CD14-positive monocyte (primary cell): ENCODE measurements at regions not wholly inside any gene's neighbourhood (a gene's known extent, or its start where the extent isn't known, plus 50 kb on each side); places are given as distances from the start of the nearest gene placed in this dataset.
"Not testable (repeated sequence)": the region's sequence is repeated elsewhere in the genome, so short reads cannot be mapped to it uniquely, and the experiment has no call there.

ENCODE experiments used
- DNase-seq, 3 donors: peaks; one replicate each; pipeline ENCODE4 v3.0.0-alpha.2; 2011 to 2022
- H2AFZ ChIP-seq: 2 replicates; pipeline ENCODE4 v1.6.0; 2012; ENCODE audit warnings: mild to moderate bottlenecking, low read depth, low read length, inconsistent platforms; ENCODE audit not compliant: insufficient read depth, poor library complexity, severe bottlenecking
- H3K27ac ChIP-seq, 2 donors: 1 replicate in 1 of 2; 2 replicates in 1 of 2; pipeline ENCODE4 v1.5.1; 2012 to 2013; ENCODE audit warnings: low read length in 2 of 2, control low read depth in 1 of 2, inconsistent platforms in 1 of 2, low read depth in 1 of 2, mild to moderate bottlenecking in 1 of 2
- H3K27me3 ChIP-seq, 2 donors: one replicate each; pipeline versions ENCODE4 v1.6.0 to v1.6.1; 2011 to 2013; ENCODE audit warnings: low read length in 2 of 2; ENCODE audit not compliant: control insufficient read depth in 2 of 2, insufficient read depth in 2 of 2
- H3K36me3 ChIP-seq, 2 donors: replicated peaks in 1 of 2; 1 replicate in 1 of 2; 2 replicates in 1 of 2; pipeline versions ENCODE4 v1.5.1 to v1.6.1; 2012 to 2013; ENCODE audit warnings: low read length in 2 of 2, control low read depth in 1 of 2, inconsistent platforms in 1 of 2, mild to moderate bottlenecking in 1 of 2; ENCODE audit not compliant: insufficient read depth in 2 of 2, control insufficient read depth in 1 of 2
- H3K4me1 ChIP-seq, 2 donors: 1 replicate in 1 of 2; 2 replicates in 1 of 2; pipeline versions ENCODE4 v1.5.1 to v1.6.1; 2012 to 2013; ENCODE audit warnings: low read length in 2 of 2, control low read depth in 1 of 2, inconsistent platforms in 1 of 2, mild to moderate bottlenecking in 1 of 2, moderate library complexity in 1 of 2; ENCODE audit not compliant: insufficient read depth in 2 of 2, control insufficient read depth in 1 of 2
- H3K4me2 ChIP-seq: replicated peaks from 2 replicates; pipeline ENCODE3; 2012; ENCODE audit warnings: low read length, moderate library complexity, mild to moderate bottlenecking; ENCODE audit not compliant: poor library complexity, severe bottlenecking; ENCODE audit errors: extremely low read depth
- H3K4me3 ChIP-seq, 3 experiments: fragments of 200-600 bp in 1 of 3; sonication (generic) in 1 of 3; replicated peaks in 1 of 3; 1 replicate in 2 of 3; 2 replicates in 1 of 3; pipeline ENCODE4 v1.5.1; 2011 to 2013; ENCODE audit warnings: low read length in 3 of 3, mild to moderate bottlenecking in 3 of 3, control low read depth in 2 of 3, low read depth in 2 of 3, inconsistent platforms in 1 of 3, moderate library complexity in 1 of 3
- H3K79me2 ChIP-seq: 2 replicates; pipeline ENCODE4 v1.6.0; 2012; ENCODE audit warnings: mild to moderate bottlenecking, control low read depth, inconsistent platforms, low read length, moderate library complexity; ENCODE audit not compliant: insufficient read depth
- H3K9ac ChIP-seq: 2 replicates; pipeline ENCODE4 v1.6.0; 2017; ENCODE audit warnings: low read length, mild to moderate bottlenecking; ENCODE audit not compliant: insufficient read depth, poor library complexity, severe bottlenecking
- H3K9me3 ChIP-seq, 2 donors: replicated peaks in 1 of 2; 1 replicate in 1 of 2; 2 replicates in 1 of 2; pipeline versions ENCODE4 v1.5.1 to v1.6.1; 2012 to 2013; ENCODE audit warnings: low read length in 2 of 2, control low read depth in 1 of 2; ENCODE audit not compliant: control insufficient read depth in 1 of 2, insufficient read depth in 1 of 2
- H4K20me1 ChIP-seq: 2 replicates; pipeline ENCODE4 v1.6.0; 2012; ENCODE audit warnings: mild to moderate bottlenecking, low read length, control low read depth, moderate library complexity; ENCODE audit not compliant: insufficient read depth
- H3K27ac Mint-ChIP-seq, 7 donors: one replicate each; pipeline ENCODE4 v1.8.0; 2020; ENCODE audit warnings: mild to moderate bottlenecking in 7 of 7, mixed read lengths in 7 of 7, moderate library complexity in 6 of 7, inconsistent platforms in 2 of 7
- H3K27me3 Mint-ChIP-seq, 3 donors: one replicate each; pipeline ENCODE4 v1.8.0; 2021 to 2022; ENCODE audit warnings: low read depth in 3 of 3, mild to moderate bottlenecking in 3 of 3, mixed read lengths in 3 of 3, moderate library complexity in 3 of 3, inconsistent platforms in 1 of 3
- H3K36me3 Mint-ChIP-seq, 2 donors: one replicate each; pipeline ENCODE4 v1.8.0; 2020; ENCODE audit warnings: mixed read lengths in 2 of 2, inconsistent platforms in 1 of 2, mild to moderate bottlenecking in 1 of 2
- H3K4me1 Mint-ChIP-seq: one replicate; pipeline ENCODE4 v1.8.0; 2020; ENCODE audit warnings: mild to moderate bottlenecking, mixed read lengths
- H3K4me3 Mint-ChIP-seq, 2 donors: one replicate each; pipeline ENCODE4 v1.8.0; 2020; ENCODE audit warnings: mild to moderate bottlenecking in 2 of 2, mixed read lengths in 2 of 2, moderate library complexity in 1 of 2
- H3K9me3 Mint-ChIP-seq, 7 donors: one replicate each; pipeline ENCODE4 v1.8.0; 2020 to 2022; ENCODE audit warnings: mixed read lengths in 7 of 7, mild to moderate bottlenecking in 6 of 7, moderate library complexity in 6 of 7, inconsistent platforms in 2 of 7
- WGBS: methylation state at CpG from one replicate; pipeline ENCODE4 v1.1.5; 2013; ENCODE audit warnings: missing lambda C conversion rate; ENCODE audit not compliant: insufficient coverage; 5-methylcytosine and 5-hydroxymethylcytosine counted together
- intact Hi-C, 2 donors: fragments of 100-400 bp; cut with micrococcal nuclease; formaldehyde crosslinking; loops; one replicate each; pipeline versions ENCODE4 v1.15.0 to v1.15.1; 2023
- TF ChIP-seq, protein P1 (sequence below): fragments of 200-600 bp; IDR thresholded peaks from one replicate; pipeline ENCODE4 v1.8.0; 2022; ENCODE audit warnings: antibody characterized with exemption, mild to moderate bottlenecking

DNA sequence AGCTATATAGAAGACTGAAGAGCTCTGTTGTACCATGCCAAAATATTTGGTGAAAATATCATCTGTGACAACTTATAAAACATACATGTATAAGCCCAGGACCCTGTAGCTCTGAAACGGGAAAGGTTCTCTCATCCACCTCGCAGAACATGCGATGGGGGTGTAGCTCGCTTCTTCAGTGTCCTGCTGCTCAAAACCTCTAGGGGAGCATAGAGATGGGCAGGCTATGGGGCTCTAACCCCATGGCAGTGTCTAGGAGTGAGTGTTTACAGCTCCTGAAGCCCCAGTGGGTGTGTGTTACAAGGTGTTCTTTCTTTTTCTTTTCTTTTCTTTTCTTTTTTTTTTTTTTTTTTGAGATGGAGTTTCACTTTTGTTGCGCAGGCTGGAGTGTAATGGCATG lies 505.2 kb upstream of the SYNCRIP start:
- no peaks in the 10 kb centered on the region for H3K27me3 Mint-ChIP-seq
- H3K27ac ChIP-seq = no peak overlapping the region
- H3K4me3 Mint-ChIP-seq = no peak overlapping the region
- no peaks in the 10 kb centered on the region for H3K36me3 ChIP-seq
- no peaks in the 10 kb centered on the region for H4K20me1 ChIP-seq
- no peaks in the 10 kb centered on the region for H3K4me1 ChIP-seq
- H3K4me3 ChIP-seq = no peak overlapping the region
- TF ChIP-seq, protein P1, sequence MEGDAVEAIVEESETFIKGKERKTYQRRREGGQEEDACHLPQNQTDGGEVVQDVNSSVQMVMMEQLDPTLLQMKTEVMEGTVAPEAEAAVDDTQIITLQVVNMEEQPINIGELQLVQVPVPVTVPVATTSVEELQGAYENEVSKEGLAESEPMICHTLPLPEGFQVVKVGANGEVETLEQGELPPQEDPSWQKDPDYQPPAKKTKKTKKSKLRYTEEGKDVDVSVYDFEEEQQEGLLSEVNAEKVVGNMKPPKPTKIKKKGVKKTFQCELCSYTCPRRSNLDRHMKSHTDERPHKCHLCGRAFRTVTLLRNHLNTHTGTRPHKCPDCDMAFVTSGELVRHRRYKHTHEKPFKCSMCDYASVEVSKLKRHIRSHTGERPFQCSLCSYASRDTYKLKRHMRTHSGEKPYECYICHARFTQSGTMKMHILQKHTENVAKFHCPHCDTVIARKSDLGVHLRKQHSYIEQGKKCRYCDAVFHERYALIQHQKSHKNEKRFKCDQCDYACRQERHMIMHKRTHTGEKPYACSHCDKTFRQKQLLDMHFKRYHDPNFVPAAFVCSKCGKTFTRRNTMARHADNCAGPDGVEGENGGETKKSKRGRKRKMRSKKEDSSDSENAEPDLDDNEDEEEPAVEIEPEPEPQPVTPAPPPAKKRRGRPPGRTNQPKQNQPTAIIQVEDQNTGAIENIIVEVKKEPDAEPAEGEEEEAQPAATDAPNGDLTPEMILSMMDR = no peak
- H3K9me3 ChIP-seq = peaks cover 10 to 18% of the 10 kb centered on the region in 2 donors
- no peak for DNase-seq
- WGBS = 69% methylated on average over 3 of the region's 5 CpGs
- no peak overlapping the region for H3K4me2 ChIP-seq
- H3K9me3 Mint-ChIP-seq = peaks cover 0 to 19% (median 10%) of the 10 kb centered on the region in 7 donors
- no peak overlapping the region for H3K27ac Mint-ChIP-seq
- H3K36me3 Mint-ChIP-seq = no peaks in the 10 kb centered on the region
- no peak overlapping the region for H3K9ac ChIP-seq
- no peaks in the 10 kb centered on the region for H3K27me3 ChIP-seq
- H3K79me2 ChIP-seq = no peaks in the 10 kb centered on the region
- intact Hi-C loops = no loop called here
- H2AFZ ChIP-seq = no peak overlapping the region
- H3K4me1 Mint-ChIP-seq = no peaks in the 10 kb centered on the region

DNA sequence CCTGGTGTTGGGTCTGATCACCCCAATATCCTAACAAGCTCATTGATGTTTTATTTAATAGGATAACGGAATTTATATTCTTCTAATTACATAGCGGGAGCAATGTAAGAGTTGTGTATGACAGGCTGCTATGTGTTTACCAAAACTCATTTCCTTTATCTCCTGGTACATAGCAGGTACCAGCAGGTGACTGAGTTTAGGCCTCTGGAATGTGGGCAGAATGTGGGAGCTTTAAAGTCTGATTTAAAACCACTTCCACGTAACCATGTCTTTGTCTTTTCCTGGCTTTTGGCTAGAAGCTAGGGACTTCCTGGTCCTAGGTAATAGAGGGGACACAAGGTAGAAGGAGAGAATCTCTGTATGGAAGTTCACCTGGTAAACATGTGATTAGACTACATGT lies 504.6 kb upstream of the SYNCRIP start:
- H3K9me3 Mint-ChIP-seq = peaks cover 0 to 19% (median 9%) of the 10 kb centered on the region in 7 donors
- H3K27me3 Mint-ChIP-seq = no peaks in the 10 kb centered on the region
- Histone ChIP-seq H3K27me3 (no peaks in the 10 kb centered on the region), H3K4me3 (no peak overlapping the region), H3K9ac (no peak overlapping the region), H3K9me3 (peaks cover 10 to 22% of the 10 kb centered on the region in 2 donors), H3K27ac (no peak overlapping the region), H2AFZ (no peak overlapping the region), H3K79me2 (no peaks in the 10 kb centered on the region), H3K4me2 (no peak overlapping the region), H3K4me1 (no peaks in the 10 kb centered on the region), H4K20me1 (no peaks in the 10 kb centered on the region), H3K36me3 (no peaks in the 10 kb centered on the region)
- TF ChIP-seq, protein P1 = no peak
- no peaks in the 10 kb centered on the region for H3K36me3 Mint-ChIP-seq
- no peak overlapping the region for H3K4me3 Mint-ChIP-seq
- no CpG with 5 or more reads among the region's 3 CpGs for WGBS
- no peaks in the 10 kb centered on the region for H3K4me1 Mint-ChIP-seq
- intact Hi-C loops = no loop called here
- no peak for DNase-seq
- H3K27ac Mint-ChIP-seq = no peak overlapping the region

DNA sequence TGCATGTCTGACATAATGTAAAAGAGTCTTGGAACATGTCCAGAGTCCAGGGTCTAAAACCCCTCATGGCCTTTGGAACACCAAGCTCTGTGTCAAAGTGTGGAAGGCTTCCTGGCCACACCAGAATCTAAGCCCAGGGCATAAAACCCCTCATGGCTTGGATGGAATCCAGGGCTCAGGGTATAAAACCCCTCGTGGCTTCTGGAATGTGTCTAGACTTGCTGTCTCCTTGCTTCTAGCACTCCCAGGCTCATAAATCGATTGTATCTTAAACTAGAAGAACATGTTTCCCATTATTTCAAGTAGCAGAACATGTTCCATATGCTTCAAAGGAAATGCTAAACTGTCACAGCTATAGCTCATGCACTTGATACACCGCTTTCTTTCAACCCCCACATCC lies 504.1 kb upstream of the SYNCRIP start:
- H3K9ac ChIP-seq, H3K36me3 Mint-ChIP-seq, DNase-seq, H3K27ac Mint-ChIP-seq, H4K20me1 ChIP-seq, H3K4me1 ChIP-seq, H3K4me3 Mint-ChIP-seq, H3K4me2 ChIP-seq, H3K79me2 ChIP-seq, H2AFZ ChIP-seq, H3K4me1 Mint-ChIP-seq, intact Hi-C loops, H3K4me3 ChIP-seq, H3K27me3 ChIP-seq, H3K27me3 Mint-ChIP-seq, H3K27ac ChIP-seq, H3K36me3 ChIP-seq: not testable (repeated sequence)
- H3K9me3 ChIP-seq = peaks cover 10 to 19% of the 10 kb centered on the region in 2 donors
- H3K9me3 Mint-ChIP-seq = peaks cover 0 to 17% (median 9%) of the 10 kb centered on the region in 7 donors
- 65% methylated on average over 2 of the region's 3 CpGs for WGBS
